GM12874 (cell line): ENCODE measurements at regions not wholly inside any gene's neighbourhood (a gene's known extent, or its start where the extent isn't known, plus 50 kb on each side); places are given as distances from the start of the nearest gene placed in this dataset.

Source experiments
- CTCF ChIP-seq: IDR thresholded peaks from 2 replicates; pipeline ENCODE4 v1.5.1; 2011; ENCODE audit warnings: low read depth, mild to moderate bottlenecking, control low read depth, low read length, moderate library complexity; ENCODE audit not compliant: insufficient read depth

DNA sequence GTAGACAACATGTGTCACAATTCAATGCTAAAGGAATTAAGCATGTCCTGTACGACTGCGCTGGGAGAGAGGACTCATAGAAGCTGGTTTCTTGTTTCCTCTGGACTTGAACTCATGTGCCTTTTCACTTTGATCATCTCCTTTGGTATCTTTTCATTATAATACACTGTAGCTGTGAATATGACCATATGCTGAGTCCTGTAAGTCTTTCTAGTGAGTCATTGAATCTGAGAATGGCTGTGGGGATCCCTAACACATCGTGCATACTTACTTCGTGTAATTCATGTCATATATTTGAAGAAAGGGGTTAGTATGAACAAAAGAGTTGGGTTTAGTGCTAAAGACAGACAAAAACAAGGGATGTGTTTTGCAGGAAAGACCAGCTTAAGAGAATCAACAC is 148.1 kb upstream of the RUNX1 start:
- TF ChIP-seq CTCF = no peak

- TF ChIP-seq CTCF = no peak
These were observed 147.0 kb upstream of the RUNX1 start for GRCh38 chr21:35196128-35196527.

DNA sequence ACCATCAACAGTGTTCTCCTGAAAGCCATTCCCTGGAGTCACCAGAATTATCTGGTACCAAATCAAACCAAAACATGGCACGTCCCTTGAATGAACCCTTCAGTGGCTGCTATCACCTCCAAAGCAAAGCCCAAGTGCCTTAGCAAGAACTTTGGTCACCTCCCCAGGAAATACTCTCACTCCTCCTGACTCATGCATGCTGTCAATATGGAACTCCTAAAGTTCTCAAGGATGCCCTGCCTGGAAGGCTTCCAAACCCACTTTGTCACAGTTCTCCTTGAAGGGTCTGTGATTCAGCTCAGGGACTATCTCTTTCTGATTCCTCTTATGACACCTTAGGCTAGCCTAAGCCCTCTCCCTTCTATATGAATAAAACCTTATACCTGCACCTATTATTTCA is 146.1 kb upstream of the RUNX1 start:
- no peak for TF ChIP-seq CTCF

GRCh38 chr21:35191754-35192153 is 142.7 kb upstream of the RUNX1 start:
- no peak for TF ChIP-seq CTCF

- no peak for TF ChIP-seq CTCF
These were observed 142.0 kb upstream of the RUNX1 start for GRCh38 chr21:35191128-35191527.

GRCh38 chr21:35190201-35190701 is 141.1 kb upstream of the RUNX1 start:
- no peak for TF ChIP-seq CTCF

DNA sequence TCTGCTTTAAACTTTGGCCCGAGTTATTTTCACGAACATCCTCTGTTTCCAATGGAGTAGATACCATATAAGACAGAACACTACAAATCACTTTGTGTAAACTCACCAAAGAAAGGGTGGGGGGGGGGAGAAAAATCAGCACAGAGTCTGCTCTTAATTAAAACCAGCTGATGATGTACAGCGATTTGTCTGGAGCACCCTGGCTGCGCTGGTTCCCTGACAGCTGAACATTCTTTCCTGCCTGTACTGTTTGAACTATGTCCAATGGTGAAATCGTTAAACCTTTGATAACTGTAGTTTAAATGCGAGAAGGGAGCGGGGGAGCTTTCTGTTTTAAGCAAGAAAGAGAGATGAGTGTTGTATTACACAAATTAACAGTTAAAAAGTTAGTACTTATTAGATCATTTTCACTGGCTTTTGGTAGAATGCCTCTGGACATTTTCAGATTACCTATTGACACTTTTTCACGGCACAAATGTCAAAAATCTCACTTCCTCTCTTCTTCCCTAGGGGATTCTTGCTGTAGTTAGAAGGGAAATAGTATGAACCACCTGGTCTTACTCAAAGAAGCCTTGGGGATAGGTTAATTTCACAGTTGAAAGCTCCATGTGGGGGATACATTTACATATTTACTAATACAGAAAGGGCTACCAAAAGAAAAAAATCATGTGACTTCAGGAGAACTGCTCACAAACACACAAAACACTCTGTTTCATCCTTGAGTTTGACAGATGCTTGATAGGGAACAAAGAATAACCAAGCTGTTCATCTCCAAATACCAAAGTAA is 140.2 kb upstream of the RUNX1 start:
- no peak for TF ChIP-seq CTCF
